Heart left ventricle (tissue), 16 donors: ENCODE measurements at regions not wholly inside any gene's neighbourhood (a gene's known extent, or its start where the extent isn't known, plus 50 kb on each side); places are given as distances from the start of the nearest gene placed in this dataset.
"Not testable (repeated sequence)": the region's sequence is repeated elsewhere in the genome, so short reads cannot be mapped to it uniquely, and the experiment has no call there.

Source experiments
- ATAC-seq, 4 donors: fragments of 200-7000 bp; cut with Tn5 transposase; one replicate each; pipeline ENCODE4 v1.9.1; 2020 to 2022; ENCODE audit warnings: moderate library complexity in 4 of 4, mild to moderate bottlenecking in 3 of 4, moderate number of reproducible peaks in 1 of 4
- DNase-seq, 5 donors: peaks; one replicate each; pipeline ENCODE4 v3.0.0-alpha.2; 2020
- H3K27ac ChIP-seq, 12 donors: fragments of 200-600 bp; sonication (generic) in 4 of 12; one replicate each; pipeline versions ENCODE4 v1.5.0 to v1.8.0; 2016 to 2022; ENCODE audit warnings: mild to moderate bottlenecking in 2 of 12
- H3K27me3 ChIP-seq, 9 donors: fragments of 200-600 bp; sonication (generic) in 2 of 9; one replicate each; pipeline versions ENCODE4 v1.5.1 to v1.8.0; 2016 to 2022; ENCODE audit warnings: mild to moderate bottlenecking in 3 of 9
- H3K36me3 ChIP-seq, 9 donors: fragments of 200-600 bp; sonication (generic) in 2 of 9; one replicate each; pipeline versions ENCODE4 v1.5.0 to v1.8.0; 2018 to 2022; ENCODE audit warnings: mild to moderate bottlenecking in 2 of 9
- H3K4me1 ChIP-seq, 12 donors: fragments of 200-600 bp; sonication (generic) in 4 of 12; one replicate each; pipeline versions ENCODE4 v1.5.0 to v1.8.0; 2016 to 2022; ENCODE audit warnings: mild to moderate bottlenecking in 3 of 12
- H3K4me3 ChIP-seq, 12 donors: fragments of 200-600 bp; sonication (generic) in 4 of 12; one replicate each; pipeline versions ENCODE4 v1.5.0 to v1.8.0; 2017 to 2022; ENCODE audit warnings: mild to moderate bottlenecking in 9 of 12, moderate library complexity in 4 of 12
- H3K9me3 ChIP-seq, 12 donors: fragments of 200-600 bp; sonication (generic) in 4 of 12; one replicate each; pipeline versions ENCODE4 v1.5.0 to v1.8.0; 2016 to 2022; ENCODE audit warnings: mild to moderate bottlenecking in 1 of 12
- POLR2A ChIP-seq, 2 donors: fragments of 450-650 bp; IDR thresholded peaks; one replicate each; pipeline ENCODE4 v1.6.1; 2017; ENCODE audit warnings: antibody characterized with exemption in 2 of 2, mild to moderate bottlenecking in 2 of 2, moderate library complexity in 2 of 2
- WGBS, 4 donors: extraction: QIAGEN DNeasy Blood & Tissue Kit in 2 of 4; methylation state at CpG; one replicate each; pipeline versions ENCODE4 v1.1.5 to v1.1.7; 2013 to 2018; 5-methylcytosine and 5-hydroxymethylcytosine counted together
- intact Hi-C, 10 donors: fragments of 100-400 bp; cut with DNase I; formaldehyde crosslinking; loops; one replicate each; pipeline versions ENCODE4 v1.11.1 to v1.14.2; 2022
- TF ChIP-seq, protein P1 (sequence below), 12 donors: fragments of 200-600 bp; sonication (generic) in 4 of 12; IDR thresholded peaks; one replicate each; pipeline versions ENCODE4 v1.5.0 to v1.8.0; 2018 to 2022; ENCODE audit warnings: antibody characterized with exemption in 12 of 12, mild to moderate bottlenecking in 5 of 12
- donor health status: ischemic (EF 13 %, LVEDD 7.1; RV severe dilation, severe dysfunction).
- donor health status: healthy with polysubstance abuse.
- donor health status: DM: no; HTN: yes; CAD: no.
- donor health status: DM: no; HTN: no; CAD: no.
- donor health status: ischemic (EF 25% LVEDD 6.9; RV normal size, moderate dysfunction).
- donor health status: ischemic (EF 25% LVEDD 5.7; RV mildly dilated, moderate dysfunction).
- donor health status: healthy.
- donor health status: DM: yes; HTN: yes; CAD: no.
- donor health status: ischemic (EF 35%, LVEDD 5.7; RV mildly dilated, moderate dysfunction).
- donor health status: nonischemic (EF 11% LVEDD 7.7; RV severe dilation, severe dysfunction).
- donor health status: DM: yes; HTN: yes; CAD: no.
- donor health status: PGD.
- donor health status: ischemic (EF 29% LVEDD 5.4; RV normal size, mild dysfunction).
- donor health status: nonischemic (EF 23%, LVEDD 6.1; RV moderate dilation, normal function).

- no peak for ATAC-seq
- TF ChIP-seq POLR2A (IDR thresholded peaks at IDR 0.05): no peak
- TF ChIP-seq, protein P1, sequence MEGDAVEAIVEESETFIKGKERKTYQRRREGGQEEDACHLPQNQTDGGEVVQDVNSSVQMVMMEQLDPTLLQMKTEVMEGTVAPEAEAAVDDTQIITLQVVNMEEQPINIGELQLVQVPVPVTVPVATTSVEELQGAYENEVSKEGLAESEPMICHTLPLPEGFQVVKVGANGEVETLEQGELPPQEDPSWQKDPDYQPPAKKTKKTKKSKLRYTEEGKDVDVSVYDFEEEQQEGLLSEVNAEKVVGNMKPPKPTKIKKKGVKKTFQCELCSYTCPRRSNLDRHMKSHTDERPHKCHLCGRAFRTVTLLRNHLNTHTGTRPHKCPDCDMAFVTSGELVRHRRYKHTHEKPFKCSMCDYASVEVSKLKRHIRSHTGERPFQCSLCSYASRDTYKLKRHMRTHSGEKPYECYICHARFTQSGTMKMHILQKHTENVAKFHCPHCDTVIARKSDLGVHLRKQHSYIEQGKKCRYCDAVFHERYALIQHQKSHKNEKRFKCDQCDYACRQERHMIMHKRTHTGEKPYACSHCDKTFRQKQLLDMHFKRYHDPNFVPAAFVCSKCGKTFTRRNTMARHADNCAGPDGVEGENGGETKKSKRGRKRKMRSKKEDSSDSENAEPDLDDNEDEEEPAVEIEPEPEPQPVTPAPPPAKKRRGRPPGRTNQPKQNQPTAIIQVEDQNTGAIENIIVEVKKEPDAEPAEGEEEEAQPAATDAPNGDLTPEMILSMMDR (IDR thresholded peaks at IDR 0.05): no peak
- Histone ChIP-seq H3K4me3 (no peak overlapping the region), H3K36me3 (no peaks in the 10 kb centered on the region), H3K4me1 (peaks cover 0 to 3% (median 0%) of the 10 kb centered on the region in 12 donors), H3K27me3 (no peaks in the 10 kb centered on the region), H3K27ac (no peak overlapping the region), H3K9me3 (peaks cover 0 to 17% (median 6%) of the 10 kb centered on the region in 12 donors)
- intact Hi-C loops: no loop called here
- DNase-seq: no peak
- 87 to 92% (median 89%) methylated on average over 5 of the region's 5 CpGs for WGBS, 4 donors
Observed at GRCh38 chr15:45869034-45869668, 234.3 kb downstream of the SQOR start.

DNA sequence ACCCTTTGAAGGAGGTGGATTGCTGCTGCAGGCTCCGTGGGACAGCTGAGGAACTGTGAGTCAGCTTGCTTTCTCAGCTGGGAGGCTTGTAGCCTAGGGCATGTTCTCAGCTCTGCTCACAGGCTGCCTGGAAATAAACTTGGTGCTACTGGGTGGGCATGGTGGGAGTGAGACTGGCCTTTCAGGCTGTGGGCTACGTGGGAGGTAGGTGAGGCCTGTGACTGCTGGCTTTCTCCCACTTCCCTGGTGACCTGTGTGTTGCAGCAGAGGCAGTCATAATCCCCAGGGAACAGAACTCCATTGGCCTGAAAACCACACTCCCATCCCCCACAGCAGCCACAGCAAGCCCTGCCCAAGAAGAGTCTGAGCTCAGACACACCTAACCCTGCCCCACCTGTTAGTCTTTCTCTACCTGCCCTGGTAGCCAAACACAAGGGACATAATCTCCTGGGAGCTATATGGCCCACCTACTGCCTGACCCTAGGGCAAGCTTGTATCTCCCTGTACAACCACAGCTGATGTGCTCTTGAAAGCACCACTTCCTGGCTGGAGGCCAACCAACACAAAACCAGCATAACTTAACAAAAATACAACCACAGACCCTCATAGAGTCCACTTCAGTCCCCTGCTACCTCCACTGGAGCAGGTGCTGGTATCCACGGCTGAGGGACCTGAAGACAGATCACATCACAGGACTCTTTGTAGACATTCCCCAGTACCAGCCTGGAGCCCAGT lies 236.5 kb downstream of the SQOR start:
- Histone ChIP-seq H3K4me1 (peaks cover 0 to 3% (median 0%) of the 10 kb centered on the region in 12 donors), H3K27me3 (no peaks in the 10 kb centered on the region), H3K36me3 (no peaks in the 10 kb centered on the region), H3K4me3 (no peak overlapping the region), H3K9me3 (peaks cover 0 to 24% (median 9%) of the 10 kb centered on the region in 12 donors), H3K27ac (no peak overlapping the region)
- no peak for ATAC-seq
- WGBS, 4 donors: 71 to 78% (median 77%) methylated on average over 3 of the region's 3 CpGs
- TF ChIP-seq POLR2A (IDR thresholded peaks at IDR 0.05): no peak
- TF ChIP-seq, protein P1 (IDR thresholded peaks at IDR 0.05): no peak
- no peak for DNase-seq
- intact Hi-C loops: no loop called here

DNA sequence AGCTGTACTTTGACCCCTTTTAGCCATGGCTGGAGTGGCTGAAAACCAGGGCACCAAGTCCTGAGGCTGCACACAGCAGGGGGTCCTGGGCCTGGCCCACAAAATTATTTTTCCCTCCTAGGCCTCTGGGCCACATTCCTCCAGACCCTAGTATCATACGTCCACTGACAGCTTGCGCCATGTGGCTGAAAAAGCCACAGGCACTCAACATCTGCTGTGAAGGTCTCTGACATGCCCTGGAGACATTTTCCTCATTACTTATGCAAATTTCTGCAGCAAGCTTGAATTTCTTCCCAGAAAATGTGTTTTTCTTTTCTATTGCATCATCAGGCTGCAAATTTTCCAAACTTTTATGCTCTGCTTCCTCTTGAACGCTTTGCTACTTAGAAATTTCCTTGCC lies 239.0 kb downstream of the SQOR start:
- no peak overlapping the region for H3K27ac ChIP-seq
- TF ChIP-seq POLR2A (IDR thresholded peaks at IDR 0.05): no peak
- TF ChIP-seq, protein P1 (IDR thresholded peaks at IDR 0.05): no peak
- H3K4me1 ChIP-seq: no peaks in the 10 kb centered on the region
- H3K36me3 ChIP-seq: no peaks in the 10 kb centered on the region
- 69 to 80% (median 77%) methylated on average over 3 of the region's 3 CpGs for WGBS, 4 donors
- H3K27me3 ChIP-seq: no peaks in the 10 kb centered on the region
- H3K9me3 ChIP-seq: peaks cover 0 to 24% (median 9%) of the 10 kb centered on the region in 12 donors
- no peak overlapping the region for H3K4me3 ChIP-seq
- peak in 1 of 5 donors; percentile 58 for DNase-seq
- intact Hi-C loops: no loop called here
- ATAC-seq: peak; percentile 58 to 69 (median 65)

DNA sequence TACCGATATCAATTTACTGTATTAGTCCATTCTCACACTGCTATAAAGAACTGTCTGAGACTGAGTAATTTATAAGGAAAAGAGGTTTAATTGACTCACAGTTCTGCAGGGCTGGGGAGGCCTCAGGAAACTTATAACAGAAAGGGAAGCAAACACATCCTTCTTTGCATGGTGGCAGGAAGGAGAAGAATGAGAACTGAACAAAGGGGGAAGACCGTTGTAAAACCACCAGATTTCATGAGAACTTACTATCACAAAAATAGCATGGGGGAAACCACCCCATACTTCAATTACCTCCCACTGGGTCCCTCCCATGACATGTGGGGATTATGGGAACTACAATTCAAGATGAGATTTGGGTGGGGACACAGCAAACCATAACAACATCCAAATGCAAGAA lies 239.7 kb downstream of the SQOR start:
- Histone ChIP-seq H3K27ac (peak overlapping the region in 1 of 12 donors; percentile 45), H3K9me3 (peaks cover 0 to 24% (median 9%) of the 10 kb centered on the region in 12 donors)
- H3K4me3 ChIP-seq, H3K4me1 ChIP-seq, intact Hi-C loops, H3K27me3 ChIP-seq, ATAC-seq, DNase-seq, H3K36me3 ChIP-seq: not testable (repeated sequence)
- WGBS, 4 donors: 63 to 71% (median 66%) methylated on average over 2 of the region's 2 CpGs
